Mesenchymal stem cell (in vitro differentiated cells and primary cell): ENCODE measurements at regions not wholly inside any gene's neighbourhood (a gene's known extent, or its start where the extent isn't known, plus 50 kb on each side); places are given as distances from the start of the nearest gene placed in this dataset.

Source experiments
- DNase-seq: peaks from one replicate; pipeline ENCODE4 v3.0.0-alpha.2; 2013
- H2AFZ ChIP-seq: one replicate; pipeline ENCODE4 v1.6.1; 2013; ENCODE audit warnings: low read depth, mild to moderate bottlenecking, control low read depth, inconsistent platforms, low read length, moderate library complexity
- H2AK5ac ChIP-seq: 2 replicates; pipeline ENCODE4 v1.6.1; 2013; ENCODE audit warnings: low read length, moderate library complexity, mild to moderate bottlenecking, inconsistent platforms; ENCODE audit not compliant: severe bottlenecking
- H2BK120ac ChIP-seq: one replicate; pipeline ENCODE4 v1.6.1; 2013; ENCODE audit warnings: low read depth, mild to moderate bottlenecking, inconsistent platforms, low read length, moderate library complexity
- H2BK12ac ChIP-seq, 2 experiments: one replicate each; pipeline ENCODE4 v1.6.1; 2013; ENCODE audit warnings: inconsistent platforms in 2 of 2, low read length in 2 of 2, mild to moderate bottlenecking in 2 of 2, moderate library complexity in 2 of 2, control low read depth in 1 of 2
- H2BK15ac ChIP-seq: one replicate; pipeline ENCODE4 v1.6.1; 2013; ENCODE audit warnings: mild to moderate bottlenecking, low read depth, inconsistent platforms; ENCODE audit not compliant: poor library complexity, severe bottlenecking
- H2BK5ac ChIP-seq: 2 replicates; pipeline ENCODE4 v1.6.1; 2013; ENCODE audit warnings: low read depth, mild to moderate bottlenecking, low read length, control low read depth, inconsistent platforms; ENCODE audit not compliant: poor library complexity, severe bottlenecking
- H3K14ac ChIP-seq, 2 experiments: one replicate each; pipeline ENCODE4 v1.6.1; 2013; ENCODE audit warnings: inconsistent platforms in 2 of 2, low read length in 2 of 2, control low read depth in 1 of 2, mild to moderate bottlenecking in 1 of 2, moderate library complexity in 1 of 2
- H3K18ac ChIP-seq, 2 experiments: one replicate each; pipeline ENCODE4 v1.6.1; 2013; ENCODE audit warnings: inconsistent platforms in 2 of 2, low read length in 2 of 2, control low read depth in 1 of 2, low read depth in 1 of 2, mild to moderate bottlenecking in 1 of 2
- H3K23ac ChIP-seq, 2 experiments: one replicate each; pipeline ENCODE4 v1.6.1; 2013; ENCODE audit warnings: inconsistent platforms in 2 of 2, low read length in 2 of 2, mild to moderate bottlenecking in 2 of 2, moderate library complexity in 2 of 2, control low read depth in 1 of 2
- H3K27ac ChIP-seq: 2 replicates; pipeline ENCODE4 v1.5.1; 2013; ENCODE audit warnings: mild to moderate bottlenecking, moderate library complexity, low read length, control low read depth, inconsistent platforms; ENCODE audit not compliant: poor library complexity, severe bottlenecking
- H3K27me3 ChIP-seq, 2 experiments: 2 replicates each; pipeline versions ENCODE4 v1.6.1 to v1.7.0; 2013; ENCODE audit warnings: low read length in 2 of 2, mild to moderate bottlenecking in 2 of 2, moderate library complexity in 2 of 2, control low read depth in 1 of 2, inconsistent platforms in 1 of 2; ENCODE audit not compliant: control insufficient read depth in 1 of 2, insufficient read depth in 1 of 2
- H3K36me3 ChIP-seq, 2 experiments: 2 replicates each; pipeline versions ENCODE4 v1.6.1 to v1.7.0; 2013; ENCODE audit warnings: low read length in 2 of 2, control low read depth in 1 of 2, inconsistent platforms in 1 of 2, low read depth in 1 of 2, mild to moderate bottlenecking in 1 of 2; ENCODE audit not compliant: insufficient read depth in 2 of 2, control insufficient read depth in 1 of 2
- H3K4ac ChIP-seq, 2 experiments: one replicate each; pipeline ENCODE4 v1.6.1; 2013; ENCODE audit warnings: inconsistent platforms in 2 of 2, low read length in 2 of 2, mild to moderate bottlenecking in 2 of 2, moderate library complexity in 2 of 2, control low read depth in 1 of 2, low read depth in 1 of 2
- H3K4me1 ChIP-seq: 2 replicates; pipeline ENCODE4 v1.6.1; 2013; ENCODE audit warnings: low read depth, low read length, control low read depth; ENCODE audit not compliant: control insufficient read depth, insufficient read depth
- H3K4me2 ChIP-seq: 2 replicates; pipeline ENCODE4 v1.6.1; 2013; ENCODE audit warnings: low read length, mild to moderate bottlenecking, inconsistent platforms; ENCODE audit not compliant: poor library complexity, severe bottlenecking
- H3K4me3 ChIP-seq, 2 experiments: 2 replicates each; pipeline versions ENCODE4 v1.5.1 to v1.7.0; 2013; ENCODE audit warnings: low read length in 2 of 2, mild to moderate bottlenecking in 2 of 2, control low read depth in 1 of 2, low read depth in 1 of 2; ENCODE audit not compliant: insufficient read depth in 1 of 2
- H3K79me1 ChIP-seq: replicated peaks from 2 replicates; pipeline ENCODE4 v1.6.1; 2013; ENCODE audit warnings: mild to moderate bottlenecking, control low read depth, low read length, inconsistent platforms; ENCODE audit not compliant: poor library complexity, severe bottlenecking
- H3K9ac ChIP-seq: 2 replicates; pipeline ENCODE4 v1.7.0; 2013; ENCODE audit warnings: mild to moderate bottlenecking, low read length, moderate library complexity
- H3K9me3 ChIP-seq: 2 replicates; pipeline ENCODE4 v1.7.0; 2013; ENCODE audit warnings: mild to moderate bottlenecking, low read length; ENCODE audit not compliant: control insufficient read depth
- H4K8ac ChIP-seq: one replicate; pipeline ENCODE4 v1.6.1; 2013; ENCODE audit warnings: inconsistent platforms, mild to moderate bottlenecking, low read length, moderate library complexity
- H4K91ac ChIP-seq: one replicate; pipeline ENCODE4 v1.6.1; 2013; ENCODE audit warnings: mild to moderate bottlenecking, low read length, inconsistent platforms
- WGBS: methylation state at CpG from one replicate; pipeline ENCODE4 v1.1.7; 2013; ENCODE audit warnings: mixed read lengths; 5-methylcytosine and 5-hydroxymethylcytosine counted together

DNA sequence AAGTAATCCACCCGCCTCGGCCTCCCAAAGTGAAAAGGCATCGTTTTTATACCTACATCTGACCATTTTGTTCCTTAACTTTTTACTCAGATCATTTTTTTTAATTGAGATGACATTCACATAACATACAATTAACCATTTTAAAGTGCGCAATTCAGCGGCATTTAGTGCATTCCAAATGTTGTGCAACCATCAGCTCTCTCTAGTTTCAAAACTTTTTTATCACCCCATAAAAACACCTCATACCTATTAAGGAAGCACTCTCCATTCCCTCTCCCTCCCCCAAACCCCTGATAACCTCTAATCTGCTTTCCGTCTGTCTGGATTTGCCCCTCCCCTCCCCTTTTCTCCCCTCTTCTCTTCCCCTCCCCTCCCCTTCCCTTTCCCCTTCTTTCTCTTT is 310.1 kb downstream of the UACA start:
- H3K4me3 ChIP-seq = no peak overlapping the region
- no peak overlapping the region for H2BK12ac ChIP-seq
- 70% methylated on average over 6 of the region's 6 CpGs for WGBS
- no peaks in the 10 kb centered on the region for H3K79me1 ChIP-seq
- H3K27ac ChIP-seq = no peak overlapping the region
- H3K27me3 ChIP-seq = peaks cover 47 to 57% of the 10 kb centered on the region in 2 experiments
- no peak overlapping the region for H4K91ac ChIP-seq
- no peaks in the 10 kb centered on the region for H3K36me3 ChIP-seq
- no peak overlapping the region for H2BK15ac ChIP-seq
- H3K4ac ChIP-seq = no peak overlapping the region
- DNase-seq = no peak
- H3K23ac ChIP-seq = no peak overlapping the region
- H3K9me3 ChIP-seq = no peaks in the 10 kb centered on the region
- H3K4me1 ChIP-seq = no peaks in the 10 kb centered on the region
- H4K8ac ChIP-seq = no peak overlapping the region
- H2AK5ac ChIP-seq = no peak overlapping the region
- no peak overlapping the region for H2BK5ac ChIP-seq
- no peak overlapping the region for H3K4me2 ChIP-seq
- H3K14ac ChIP-seq = no peak overlapping the region
- no peak overlapping the region for H3K9ac ChIP-seq
- no peak overlapping the region for H3K18ac ChIP-seq
- no peak overlapping the region for H2AFZ ChIP-seq
- H2BK120ac ChIP-seq = no peak overlapping the region

DNA sequence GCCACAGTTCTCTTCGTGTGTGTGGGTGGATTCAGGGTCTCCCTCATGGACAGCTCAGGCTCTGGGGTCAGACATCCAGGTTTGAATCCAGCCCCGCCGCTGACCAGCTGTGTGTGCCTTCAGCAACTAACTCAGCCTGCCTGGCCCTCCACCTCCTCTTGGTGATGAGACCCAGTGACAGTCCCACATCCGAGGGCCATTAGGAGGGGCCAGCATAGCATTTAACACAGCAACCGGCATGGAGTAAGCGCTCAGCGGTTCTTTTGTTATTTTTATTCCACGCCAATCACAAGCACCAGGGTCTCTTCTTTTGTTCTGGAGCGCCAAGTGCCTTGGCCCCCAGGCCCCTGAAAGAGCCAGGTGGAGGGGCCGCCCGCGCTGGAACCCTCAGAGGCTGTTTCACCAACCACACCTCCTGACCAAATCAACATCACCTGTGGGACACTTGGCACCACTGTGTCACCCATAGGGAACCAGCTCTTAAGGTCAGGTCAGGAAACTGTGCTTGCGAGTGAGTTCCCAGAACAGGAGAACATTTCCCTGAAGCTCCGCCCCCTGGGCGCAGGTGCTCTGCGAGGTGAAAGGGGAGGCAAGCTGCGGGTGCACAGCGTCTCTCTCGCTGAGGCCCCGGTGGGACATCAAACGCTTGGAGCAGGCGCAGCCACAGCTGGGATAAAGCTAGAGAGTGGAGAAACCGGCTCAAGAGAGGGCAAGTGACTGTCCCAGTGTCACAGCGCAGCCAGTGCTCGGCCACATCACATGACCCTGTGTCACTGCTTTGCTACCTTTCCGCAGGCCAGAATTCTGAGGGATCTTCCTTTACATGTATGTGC is 311.3 kb downstream of the UACA start:
- Histone ChIP-seq H2BK12ac (no peak overlapping the region), H4K8ac (no peak overlapping the region), H3K4ac (no peak overlapping the region), H3K27me3 (peaks cover 59 to 67% of the 10 kb centered on the region in 2 experiments), H3K79me1 (no peaks in the 10 kb centered on the region), H3K27ac (no peak overlapping the region), H3K9ac (no peak overlapping the region), H3K4me1 (peaks cover 1% of the 10 kb centered on the region), H3K18ac (no peak overlapping the region), H3K14ac (no peak overlapping the region), H2BK5ac (no peak overlapping the region), H4K91ac (no peak overlapping the region), H3K9me3 (no peaks in the 10 kb centered on the region), H2BK15ac (no peak overlapping the region), H2AFZ (no peak overlapping the region), H3K4me3 (no peak overlapping the region), H3K36me3 (no peaks in the 10 kb centered on the region), H3K23ac (no peak overlapping the region), H3K4me2 (no peak overlapping the region), H2BK120ac (no peak overlapping the region), H2AK5ac (no peak overlapping the region)
- DNase-seq = no peak
- 21% methylated on average over 24 of the region's 26 CpGs for WGBS

DNA sequence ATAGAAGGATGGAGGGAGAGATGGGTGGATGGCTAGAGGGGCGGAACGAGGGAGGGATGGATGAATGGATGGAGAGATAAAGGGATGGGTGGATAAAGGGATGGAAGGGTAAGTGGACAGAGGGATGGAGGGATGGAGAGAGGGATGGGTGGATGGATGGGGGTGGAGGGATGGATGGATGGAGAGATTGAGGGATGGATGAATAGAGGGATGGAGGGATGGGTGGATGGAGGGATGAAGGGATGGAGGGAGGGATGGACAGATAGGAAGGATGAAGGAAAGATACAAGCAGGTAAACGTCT is 313.3 kb downstream of the UACA start:
- H3K36me3 ChIP-seq = no peaks in the 10 kb centered on the region
- 69% methylated on average over 3 of the region's 3 CpGs for WGBS
- H3K79me1 ChIP-seq = no peaks in the 10 kb centered on the region
- H2BK120ac ChIP-seq = no peak overlapping the region
- H3K27ac ChIP-seq = no peak overlapping the region
- no peak overlapping the region for H3K4me3 ChIP-seq
- H2AFZ ChIP-seq = no peak overlapping the region
- no peak overlapping the region for H3K23ac ChIP-seq
- no peak overlapping the region for H4K91ac ChIP-seq
- H2BK12ac ChIP-seq = no peak overlapping the region
- no peak overlapping the region for H3K18ac ChIP-seq
- peaks cover 1% of the 10 kb centered on the region for H3K4me1 ChIP-seq
- H2AK5ac ChIP-seq = no peak overlapping the region
- peaks cover 71 to 78% of the 10 kb centered on the region in 2 experiments for H3K27me3 ChIP-seq
- H3K4me2 ChIP-seq = no peak overlapping the region
- no peak overlapping the region for H4K8ac ChIP-seq
- DNase-seq = no peak
- no peak overlapping the region for H3K4ac ChIP-seq
- no peak overlapping the region for H3K9ac ChIP-seq
- no peaks in the 10 kb centered on the region for H3K9me3 ChIP-seq
- no peak overlapping the region for H3K14ac ChIP-seq
- H2BK5ac ChIP-seq = no peak overlapping the region
- H2BK15ac ChIP-seq = no peak overlapping the region

DNA sequence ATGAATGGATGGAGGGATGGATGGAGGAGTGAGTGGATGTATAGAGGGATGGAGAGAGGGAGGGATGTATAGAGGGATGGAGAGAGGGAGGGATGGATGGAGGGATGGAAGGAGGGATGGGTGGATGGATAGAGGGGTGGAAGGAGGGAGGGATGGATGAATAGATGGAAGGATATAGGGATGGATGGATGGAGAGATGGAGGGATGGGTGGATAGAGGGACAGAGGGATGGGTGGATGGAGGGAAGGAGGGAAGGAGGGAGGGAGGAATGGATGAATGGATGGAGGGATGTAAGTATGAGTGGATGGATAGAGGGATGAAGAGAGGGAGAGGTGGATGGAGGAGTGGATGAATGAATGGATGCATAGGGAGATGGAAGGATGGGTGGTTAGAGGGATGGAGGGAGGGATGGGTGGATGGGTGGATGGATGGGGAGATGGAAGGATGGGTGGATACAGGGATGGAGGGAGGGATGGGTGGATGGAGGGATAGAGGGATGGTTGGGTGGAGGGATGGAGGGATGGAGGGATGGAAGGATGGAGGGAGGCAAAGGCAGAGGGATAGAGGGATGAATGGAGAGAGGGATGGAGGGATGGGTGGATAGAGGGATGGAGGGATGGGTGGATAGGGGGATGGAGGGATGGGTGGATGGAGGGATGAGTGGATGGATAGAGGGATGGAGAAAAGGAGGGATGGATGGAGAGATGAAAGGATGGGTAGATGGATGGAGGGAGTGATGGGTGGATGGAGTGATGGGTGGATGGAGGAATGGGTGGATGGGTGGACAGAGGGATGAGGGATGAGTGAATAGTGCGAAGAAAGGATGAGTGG is 313.8 kb downstream of the UACA start:
- H3K23ac ChIP-seq = no peak overlapping the region
- H3K27ac ChIP-seq = no peak overlapping the region
- no peak overlapping the region for H2AFZ ChIP-seq
- H3K4me1 ChIP-seq = peaks cover 1% of the 10 kb centered on the region
- no peak overlapping the region for H3K9ac ChIP-seq
- H3K4me2 ChIP-seq = no peak overlapping the region
- no peak overlapping the region for H4K8ac ChIP-seq
- H3K4me3 ChIP-seq = no peak overlapping the region
- no peak overlapping the region for H2AK5ac ChIP-seq
- H4K91ac ChIP-seq = no peak overlapping the region
- peaks cover 76 to 84% of the 10 kb centered on the region in 2 experiments for H3K27me3 ChIP-seq
- H3K9me3 ChIP-seq = no peaks in the 10 kb centered on the region
- no peak overlapping the region for H2BK15ac ChIP-seq
- no peak overlapping the region for H2BK120ac ChIP-seq
- H3K18ac ChIP-seq = no peak overlapping the region
- DNase-seq = no peak
- H3K79me1 ChIP-seq = no peaks in the 10 kb centered on the region
- no peak overlapping the region for H2BK5ac ChIP-seq
- H3K36me3 ChIP-seq = no peaks in the 10 kb centered on the region
- 49% methylated on average over 1 of the region's 1 CpG for WGBS
- no peak overlapping the region for H2BK12ac ChIP-seq
- no peak overlapping the region for H3K14ac ChIP-seq
- H3K4ac ChIP-seq = no peak overlapping the region
